Neural progenitor cell (in vitro differentiated cells): ENCODE measurements at regions not wholly inside any gene's neighbourhood (a gene's known extent, or its start where the extent isn't known, plus 50 kb on each side); places are given as distances from the start of the nearest gene placed in this dataset.

ENCODE experiments used
- EZH2phosphoT487 ChIP-seq: fragments of 200-600 bp; sonication (generic); IDR thresholded peaks from 2 replicates; pipeline ENCODE4 v1.6.1; 2017; ENCODE audit warnings: antibody characterized with exemption
- TF ChIP-seq, protein P1 (sequence below): fragments of 200-600 bp; sonication (generic); IDR thresholded peaks from 2 replicates; pipeline ENCODE4 v1.5.1; 2017; ENCODE audit warnings: antibody characterized with exemption, mild to moderate bottlenecking

DNA sequence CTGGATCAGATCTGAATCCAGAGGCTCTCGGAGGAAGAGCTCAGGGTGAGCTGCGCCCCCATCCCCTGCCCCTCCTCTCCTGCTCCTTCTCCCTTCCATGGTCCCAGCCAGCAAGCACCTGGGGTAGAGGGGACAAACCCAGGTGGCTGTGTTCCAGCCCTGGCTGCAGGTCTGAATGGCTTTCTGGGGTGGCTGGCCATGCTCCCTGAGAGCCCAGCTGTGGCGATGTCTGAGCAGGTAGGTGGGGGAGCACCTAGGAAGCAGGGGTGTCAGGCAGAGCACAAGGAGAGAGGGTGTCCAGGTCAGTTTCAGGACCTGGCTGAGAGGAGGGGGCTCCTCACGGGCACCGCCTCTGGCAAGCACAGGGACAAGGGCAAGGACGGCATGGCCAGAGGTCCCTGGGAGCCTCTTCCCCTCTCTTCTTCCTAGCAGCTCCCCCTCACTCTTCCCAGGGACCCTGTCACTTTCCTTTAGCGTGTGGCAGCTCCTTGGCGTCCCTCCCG is 310.0 kb downstream of the SEC14L1 start:
- TF ChIP-seq, protein P1, sequence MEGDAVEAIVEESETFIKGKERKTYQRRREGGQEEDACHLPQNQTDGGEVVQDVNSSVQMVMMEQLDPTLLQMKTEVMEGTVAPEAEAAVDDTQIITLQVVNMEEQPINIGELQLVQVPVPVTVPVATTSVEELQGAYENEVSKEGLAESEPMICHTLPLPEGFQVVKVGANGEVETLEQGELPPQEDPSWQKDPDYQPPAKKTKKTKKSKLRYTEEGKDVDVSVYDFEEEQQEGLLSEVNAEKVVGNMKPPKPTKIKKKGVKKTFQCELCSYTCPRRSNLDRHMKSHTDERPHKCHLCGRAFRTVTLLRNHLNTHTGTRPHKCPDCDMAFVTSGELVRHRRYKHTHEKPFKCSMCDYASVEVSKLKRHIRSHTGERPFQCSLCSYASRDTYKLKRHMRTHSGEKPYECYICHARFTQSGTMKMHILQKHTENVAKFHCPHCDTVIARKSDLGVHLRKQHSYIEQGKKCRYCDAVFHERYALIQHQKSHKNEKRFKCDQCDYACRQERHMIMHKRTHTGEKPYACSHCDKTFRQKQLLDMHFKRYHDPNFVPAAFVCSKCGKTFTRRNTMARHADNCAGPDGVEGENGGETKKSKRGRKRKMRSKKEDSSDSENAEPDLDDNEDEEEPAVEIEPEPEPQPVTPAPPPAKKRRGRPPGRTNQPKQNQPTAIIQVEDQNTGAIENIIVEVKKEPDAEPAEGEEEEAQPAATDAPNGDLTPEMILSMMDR, result no peak
- TF ChIP-seq EZH2phosphoT487, result no peak
